Nucleus accumbens (tissue), 56 donors: ENCODE measurements at regions not wholly inside any gene's neighbourhood (a gene's known extent, or its start where the extent isn't known, plus 50 kb on each side); places are given as distances from the start of the nearest gene placed in this dataset.

Experiments
- DNase-seq, 56 donors: peaks; one replicate each; lab custom pipeline; 2025; lab: John Stamatoyannopoulos, UW

- no peak for DNase-seq
Observed at GRCh38 chr7:67940400-67940799, 943.8 kb downstream of the TYW1 start.

- no peak for DNase-seq
Observed at GRCh38 chr7:67947191-67947590, 950.6 kb downstream of the TYW1 start.

- DNase-seq, result no peak
Observed at GRCh38 chr7:67947646-67948045, 951.0 kb downstream of the TYW1 start.

- no peak for DNase-seq
Observed at GRCh38 chr7:67950321-67951083, 953.9 kb downstream of the TYW1 start.

GRCh38 chr7:67955061-67955460 lies 958.4 kb downstream of the TYW1 start:
- no peak for DNase-seq

GRCh38 chr7:67962863-67963262 lies 966.2 kb downstream of the TYW1 start:
- no peak for DNase-seq

GRCh38 chr7:67976490-67976889 lies 979.9 kb downstream of the TYW1 start:
- no peak for DNase-seq

- DNase-seq, result no peak
Observed at GRCh38 chr7:67983486-67983885, 986.9 kb downstream of the TYW1 start.

GRCh38 chr7:67984326-67984725 lies 987.7 kb downstream of the TYW1 start:
- no peak for DNase-seq

- DNase-seq, result no peak
Observed at GRCh38 chr7:67989142-67989541, 992.5 kb downstream of the TYW1 start.

- DNase-seq, result no peak
Observed at GRCh38 chr7:67990003-67990402, 993.4 kb downstream of the TYW1 start.

GRCh38 chr7:67990716-67991115 lies 994.1 kb downstream of the TYW1 start:
- no peak for DNase-seq

GRCh38 chr7:67992287-67992686 lies 995.7 kb downstream of the TYW1 start:
- DNase-seq, result no peak

GRCh38 chr7:68005992-68006391 lies 1009.4 kb downstream of the TYW1 start:
- DNase-seq, result no peak

GRCh38 chr7:68006619-68007018 lies 1010.0 kb downstream of the TYW1 start:
- no peak for DNase-seq

GRCh38 chr7:68009716-68010115 lies 1013.1 kb downstream of the TYW1 start:
- no peak for DNase-seq

GRCh38 chr7:68014031-68014736 lies 1017.6 kb downstream of the TYW1 start:
- no peak for DNase-seq

GRCh38 chr7:68015122-68015977 lies 1018.7 kb downstream of the TYW1 start:
- no peak for DNase-seq

GRCh38 chr7:68015978-68016532 lies 1019.4 kb downstream of the TYW1 start:
- no peak for DNase-seq

- no peak for DNase-seq
Observed at GRCh38 chr7:68020102-68020501, 1023.5 kb downstream of the TYW1 start.

- DNase-seq, result no peak
Observed at GRCh38 chr7:68025369-68025768, 1028.7 kb downstream of the TYW1 start.
